Epithelial cell of proximal tubule (primary cell): ENCODE measurements at regions not wholly inside any gene's neighbourhood (a gene's known extent, or its start where the extent isn't known, plus 50 kb on each side); places are given as distances from the start of the nearest gene placed in this dataset.

Source experiments
- DNase-seq: peaks from one replicate; pipeline ENCODE4 v3.0.0-alpha.2; 2011; ENCODE audit warnings: low read depth
- H3K4me3 ChIP-seq: 2 replicates; pipeline ENCODE4 v1.5.1; 2011; ENCODE audit warnings: low read depth, mild to moderate bottlenecking, low read length
- TF ChIP-seq, protein P1 (sequence below): conservative IDR thresholded peaks from 2 replicates; pipeline ENCODE4 v1.5.1; 2012; ENCODE audit warnings: low read depth, mild to moderate bottlenecking, low read length

DNA sequence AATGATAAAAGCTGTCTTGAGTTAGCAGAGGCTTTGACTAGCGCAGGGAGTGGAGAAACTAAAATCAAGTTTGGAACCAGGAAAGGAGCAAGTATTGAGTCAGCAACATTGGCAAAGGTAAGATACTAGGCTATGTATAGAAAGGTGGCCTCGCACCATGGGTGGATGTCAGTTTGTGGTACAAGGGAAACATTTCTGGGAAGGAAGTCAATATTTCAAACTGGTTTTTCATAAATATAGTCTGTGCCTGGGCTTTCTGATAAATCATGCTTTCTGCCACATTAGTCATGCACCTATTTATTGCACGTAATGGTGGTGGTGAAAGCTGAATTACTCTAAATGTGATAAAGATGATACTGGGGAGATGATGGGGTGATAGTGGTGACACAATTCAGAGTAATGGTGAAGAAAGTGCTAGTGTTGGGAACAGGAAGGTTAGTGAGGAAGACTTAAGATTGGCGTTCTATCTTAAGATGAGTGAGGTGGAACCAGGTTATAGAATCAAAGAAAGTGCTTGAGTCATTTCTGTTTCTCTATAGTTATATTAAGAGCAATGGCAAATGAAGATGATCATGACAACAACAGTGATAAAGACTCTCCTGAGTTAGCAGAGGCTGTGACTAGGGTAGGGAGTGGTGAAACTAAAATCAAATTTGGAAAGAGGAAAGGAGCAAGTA, 729.0 kb downstream of the FAM181B start:
- DNase-seq: no peak
- TF ChIP-seq, protein P1, sequence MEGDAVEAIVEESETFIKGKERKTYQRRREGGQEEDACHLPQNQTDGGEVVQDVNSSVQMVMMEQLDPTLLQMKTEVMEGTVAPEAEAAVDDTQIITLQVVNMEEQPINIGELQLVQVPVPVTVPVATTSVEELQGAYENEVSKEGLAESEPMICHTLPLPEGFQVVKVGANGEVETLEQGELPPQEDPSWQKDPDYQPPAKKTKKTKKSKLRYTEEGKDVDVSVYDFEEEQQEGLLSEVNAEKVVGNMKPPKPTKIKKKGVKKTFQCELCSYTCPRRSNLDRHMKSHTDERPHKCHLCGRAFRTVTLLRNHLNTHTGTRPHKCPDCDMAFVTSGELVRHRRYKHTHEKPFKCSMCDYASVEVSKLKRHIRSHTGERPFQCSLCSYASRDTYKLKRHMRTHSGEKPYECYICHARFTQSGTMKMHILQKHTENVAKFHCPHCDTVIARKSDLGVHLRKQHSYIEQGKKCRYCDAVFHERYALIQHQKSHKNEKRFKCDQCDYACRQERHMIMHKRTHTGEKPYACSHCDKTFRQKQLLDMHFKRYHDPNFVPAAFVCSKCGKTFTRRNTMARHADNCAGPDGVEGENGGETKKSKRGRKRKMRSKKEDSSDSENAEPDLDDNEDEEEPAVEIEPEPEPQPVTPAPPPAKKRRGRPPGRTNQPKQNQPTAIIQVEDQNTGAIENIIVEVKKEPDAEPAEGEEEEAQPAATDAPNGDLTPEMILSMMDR: no peak
- H3K4me3 ChIP-seq: no peak overlapping the region

- no peak for DNase-seq
- TF ChIP-seq, protein P1: no peak
- H3K4me3 ChIP-seq: no peak overlapping the region
These were observed 729.8 kb downstream of the FAM181B start for GRCh38 chr11:82003671-82004515.

DNA sequence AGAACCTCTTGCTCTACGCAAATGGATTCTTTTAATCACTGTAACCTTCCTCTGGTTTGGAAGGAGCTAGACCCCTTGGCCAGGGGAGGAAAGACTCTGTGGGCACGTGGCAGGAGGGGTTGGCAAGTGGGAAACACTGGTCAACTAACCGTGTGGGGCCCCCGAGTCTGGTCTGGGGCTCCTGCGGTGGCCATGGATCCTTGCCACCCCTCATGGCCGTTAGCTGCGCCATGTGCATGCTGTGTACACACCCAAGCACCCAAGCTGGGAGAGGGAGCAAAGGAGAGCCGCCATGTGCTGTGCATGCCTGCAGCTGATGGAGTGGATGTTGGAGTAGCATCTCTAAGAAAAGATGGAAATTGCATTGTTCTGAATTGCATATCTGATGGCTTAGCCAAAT, 730.6 kb downstream of the FAM181B start:
- TF ChIP-seq, protein P1: no peak
- DNase-seq: no peak
- H3K4me3 ChIP-seq: no peak overlapping the region

DNA sequence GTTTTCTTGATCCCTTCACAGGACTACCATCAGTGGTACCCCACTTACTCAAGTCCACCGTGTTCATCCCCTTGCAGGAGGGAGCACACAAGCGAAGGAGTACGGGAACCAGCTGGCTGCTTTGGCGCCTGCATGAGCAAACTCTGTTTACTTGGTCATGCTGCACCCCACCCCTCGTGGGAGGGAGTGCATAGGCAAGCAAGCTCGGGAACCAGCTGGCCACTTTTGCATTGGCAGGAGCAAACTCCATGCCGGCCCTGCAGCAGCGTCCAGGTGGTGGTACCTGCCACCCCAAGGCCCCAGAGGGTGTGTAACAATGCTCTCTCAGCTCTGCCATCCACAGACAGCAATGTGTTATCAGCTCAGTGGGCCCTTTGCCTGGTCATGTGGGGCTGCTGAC, 737.8 kb downstream of the FAM181B start:
- DNase-seq: no peak

GRCh38 chr11:81993755-81994154, 739.9 kb downstream of the FAM181B start:
- TF ChIP-seq, protein P1: no peak
- no peak for DNase-seq

More for the DNA sequence above, 737.8 kb downstream of the FAM181B start:
- H3K4me3 ChIP-seq: no peak overlapping the region
- TF ChIP-seq, protein P1: no peak

GRCh38 chr11:81990659-81991443, 742.8 kb downstream of the FAM181B start:
- TF ChIP-seq, protein P1: no peak
- H3K4me3 ChIP-seq: no peak overlapping the region
- no peak for DNase-seq

More at GRCh38 chr11:81993755-81994154, 739.9 kb downstream of the FAM181B start:
- H3K4me3 ChIP-seq: no peak overlapping the region
